HL-60/S4 treated with phorbol 12-myristate 13-acetate at 8.2 ng/mL for 4 days and 3 days (cell line): ENCODE measurements at regions not wholly inside any gene's neighbourhood (a gene's known extent, or its start where the extent isn't known, plus 50 kb on each side); places are given as distances from the start of the nearest gene placed in this dataset.

Experiments used
- in situ Hi-C: fragments of 300-500 bp; cut with MboI; formaldehyde crosslinking; loops from 2 replicates; pipeline ENCODE4 v1.15.0; 2022; ENCODE audit warnings: low sequenced_read_pairs

DNA sequence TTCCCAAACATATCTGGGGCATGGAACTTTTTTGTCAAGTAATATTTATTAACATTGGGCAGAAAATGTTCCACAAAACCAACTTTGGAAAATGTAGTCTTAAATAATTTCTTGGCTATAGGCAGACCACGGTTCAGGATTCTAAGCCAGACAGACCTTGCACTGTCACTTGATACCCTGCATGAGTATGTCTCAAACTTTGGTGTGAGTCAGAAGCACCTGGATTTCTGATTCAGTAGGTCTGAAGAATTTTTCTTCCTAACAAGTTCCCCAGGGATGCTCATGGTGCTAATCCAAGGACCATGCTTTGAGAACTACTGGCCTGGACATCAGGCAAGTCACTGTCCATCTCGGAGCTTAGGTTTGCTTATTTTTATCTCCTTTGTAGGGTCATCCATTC lies 562.0 kb downstream of the PLPP3 start:
- in situ Hi-C loops = no loop called here

- in situ Hi-C loops = no loop called here
Measured at GRCh38 chr1:56003846-56004245, 575.5 kb downstream of the PLPP3 start.

GRCh38 chr1:56002231-56002630 lies 577.1 kb downstream of the PLPP3 start:
- in situ Hi-C loops = no loop called here

GRCh38 chr1:56000424-56000823 lies 578.9 kb downstream of the PLPP3 start:
- in situ Hi-C loops = no loop called here

GRCh38 chr1:55997536-55997935 lies 581.8 kb downstream of the PLPP3 start:
- in situ Hi-C loops = no loop called here

DNA sequence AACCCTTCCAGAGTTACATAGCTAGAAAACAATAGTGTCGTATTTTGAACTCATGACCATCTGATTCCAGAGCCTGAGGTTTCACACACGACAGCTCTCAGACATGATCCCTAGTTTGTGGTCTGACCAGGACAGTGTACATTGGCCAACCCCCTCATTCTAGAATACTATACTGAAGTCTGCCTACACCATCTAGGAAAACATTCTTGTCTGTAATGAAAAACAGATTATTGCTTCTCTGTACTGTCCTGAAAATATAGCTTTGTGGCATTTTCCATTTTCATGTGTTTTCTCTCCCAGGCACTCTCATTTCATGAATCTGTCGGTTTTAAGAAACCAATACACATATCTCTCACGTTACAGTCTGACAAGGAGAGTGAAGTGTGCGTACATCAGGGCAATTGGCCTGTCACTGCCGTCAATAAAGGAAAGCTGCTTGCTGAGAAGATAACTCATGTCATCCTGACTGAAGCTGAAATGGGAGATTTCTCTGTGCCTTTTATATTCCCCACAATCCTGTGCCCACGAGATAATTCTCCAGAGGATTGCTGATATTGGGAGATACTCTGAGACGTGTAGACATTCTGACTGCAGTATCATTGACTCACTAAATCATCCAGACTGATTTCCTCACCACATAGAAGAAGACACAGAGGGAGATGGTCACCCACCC lies 585.6 kb downstream of the PLPP3 start:
- in situ Hi-C loops = no loop called here

DNA sequence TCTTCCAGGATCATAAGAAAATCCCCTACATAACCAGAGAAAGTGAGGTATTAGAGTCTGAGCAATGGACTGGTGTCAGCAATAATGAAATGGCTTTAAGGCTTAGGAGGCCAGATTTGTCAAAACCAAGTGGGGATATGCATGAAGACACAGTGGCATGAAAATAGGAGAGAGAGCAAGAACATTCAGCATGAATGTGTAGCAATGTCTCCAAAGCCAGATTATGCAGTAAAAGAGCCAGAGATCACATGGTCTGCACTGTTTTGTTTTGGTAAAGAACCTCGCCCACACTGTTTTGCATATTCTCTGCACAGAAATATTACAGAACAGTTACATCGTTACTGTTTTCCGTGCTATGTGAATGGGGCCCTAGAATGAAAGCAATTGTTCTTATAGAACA lies 589.4 kb downstream of the PLPP3 start:
- in situ Hi-C loops = no loop called here

DNA sequence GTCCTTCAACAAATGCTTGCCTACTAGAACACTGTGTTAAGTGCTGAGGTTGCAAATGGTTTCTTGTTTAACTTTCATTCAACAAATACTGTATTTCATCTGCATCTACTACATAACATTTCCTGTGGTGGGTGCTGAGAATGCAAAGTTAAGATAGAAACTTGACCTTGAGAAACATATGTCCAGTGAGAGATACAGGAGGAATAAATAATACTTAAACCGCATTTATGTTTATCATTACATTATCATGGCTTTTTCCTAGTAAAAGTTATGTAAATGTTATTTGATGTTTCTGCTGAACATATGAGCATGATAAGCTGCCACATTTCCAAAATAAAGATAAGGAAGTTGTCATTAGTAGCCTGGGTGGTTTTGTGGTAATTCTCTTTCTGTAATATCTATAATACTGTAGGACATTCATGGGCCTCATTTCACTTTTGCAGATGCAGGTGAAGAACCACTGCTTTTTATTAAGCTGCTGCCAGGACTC lies 590.4 kb downstream of the PLPP3 start:
- in situ Hi-C loops = no loop called here

DNA sequence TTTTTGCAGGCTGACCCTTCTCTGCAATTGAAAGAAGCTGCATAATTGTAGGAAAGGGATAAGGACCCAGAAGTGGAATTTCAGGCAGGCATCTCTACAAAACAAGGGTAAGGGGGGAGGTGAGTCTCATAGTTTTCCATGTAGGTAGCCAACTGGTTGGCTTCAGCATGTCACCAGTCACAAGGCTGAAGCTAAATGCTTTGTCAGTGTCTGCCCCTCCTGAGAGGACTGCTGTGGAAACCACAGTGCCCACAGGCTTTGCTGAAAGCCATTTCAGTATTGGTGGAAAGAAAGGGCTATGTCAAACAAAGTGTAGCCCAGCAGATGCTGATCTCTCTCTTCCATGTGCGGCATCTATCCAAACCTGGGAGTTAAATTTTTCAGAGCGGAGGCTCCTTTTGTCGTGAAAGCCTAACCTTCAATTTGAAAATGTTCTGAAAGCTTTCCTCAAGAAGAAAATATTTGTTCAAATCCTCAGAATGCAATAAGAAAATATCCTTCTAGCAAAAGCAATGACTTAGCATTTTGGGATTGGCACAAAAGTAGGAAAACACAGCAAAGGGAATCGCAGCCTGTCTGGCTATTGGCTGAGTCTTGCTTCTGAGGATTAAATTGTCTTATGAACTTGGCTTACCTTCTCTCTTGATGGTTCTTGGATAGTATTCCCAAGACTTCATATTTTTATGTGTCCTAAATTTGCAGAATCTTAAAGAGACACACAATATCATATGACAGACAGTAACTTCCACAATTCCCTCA lies 591.7 kb downstream of the PLPP3 start:
- in situ Hi-C loops = no loop called here

- in situ Hi-C loops = no loop called here
Measured at GRCh38 chr1:55986003-55986402, 593.4 kb downstream of the PLPP3 start.

DNA sequence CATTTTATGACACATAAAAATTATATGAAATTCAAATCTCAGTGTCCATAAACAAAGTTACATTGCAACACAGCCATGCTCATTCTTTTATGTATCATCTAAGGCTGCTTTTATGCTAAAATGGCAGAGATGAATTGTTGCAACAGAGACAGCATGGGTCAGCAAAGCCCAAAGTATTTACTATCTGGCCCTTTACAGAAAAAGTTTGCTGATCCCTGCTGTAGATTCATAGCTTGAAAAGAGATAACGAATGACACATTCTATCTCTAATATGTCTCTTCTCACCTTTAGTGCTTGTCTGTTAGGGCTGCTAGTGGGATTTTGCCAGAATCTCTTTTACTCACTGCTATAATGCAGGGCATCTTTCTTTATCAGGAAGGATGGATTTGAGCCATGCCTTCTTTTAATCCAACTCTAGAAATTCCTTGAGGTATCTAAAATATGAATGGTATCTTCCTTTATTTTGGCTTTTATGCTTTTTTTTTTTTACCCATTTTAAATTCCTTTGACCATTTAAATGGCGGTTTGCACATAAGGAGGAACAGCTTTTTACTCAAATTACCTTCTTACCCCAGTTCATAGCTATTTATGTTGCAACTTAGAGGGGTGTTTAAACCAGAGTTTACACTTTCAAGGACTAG lies 598.2 kb downstream of the PLPP3 start:
- in situ Hi-C loops = no loop called here

- in situ Hi-C loops = no loop called here
Measured at GRCh38 chr1:55980582-55980981, 598.8 kb downstream of the PLPP3 start.

DNA sequence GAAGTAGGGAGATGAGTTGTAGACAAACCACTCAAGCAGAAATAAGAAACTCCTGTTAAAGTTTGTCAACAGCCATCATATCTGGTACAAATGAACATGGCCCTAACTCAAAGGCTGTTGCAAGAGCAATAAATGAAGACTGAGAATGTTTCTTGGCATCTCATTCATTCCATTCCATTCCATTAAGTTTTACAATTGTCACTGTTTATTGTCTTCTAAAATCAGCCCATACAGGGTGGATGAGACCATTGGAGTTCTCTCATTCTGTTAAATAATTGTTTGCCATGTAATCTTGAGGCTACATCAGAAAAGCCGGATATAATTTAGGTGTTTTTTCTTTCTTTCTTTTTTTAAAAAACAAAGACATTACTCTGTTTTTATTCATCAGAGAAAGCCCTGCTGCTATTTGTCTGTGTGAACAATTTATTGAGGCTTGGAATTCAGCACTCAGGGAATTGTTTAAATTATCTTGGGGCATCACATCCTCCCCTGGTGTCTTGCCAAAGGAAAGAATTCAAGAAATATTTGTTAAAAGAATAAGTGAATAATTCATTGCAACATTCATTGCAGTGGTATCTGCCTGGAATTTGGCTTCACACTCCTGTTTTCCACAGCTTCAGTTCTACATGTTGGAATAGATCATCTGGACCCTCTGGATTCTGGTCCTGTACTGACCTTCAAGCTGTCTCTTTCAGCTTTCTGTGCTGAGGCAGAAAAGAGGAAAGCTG lies 604.5 kb downstream of the PLPP3 start:
- in situ Hi-C loops = no loop called here

GRCh38 chr1:55970526-55971110 lies 608.7 kb downstream of the PLPP3 start:
- in situ Hi-C loops = no loop called here

GRCh38 chr1:55969322-55969721 lies 610.0 kb downstream of the PLPP3 start:
- in situ Hi-C loops = no loop called here

GRCh38 chr1:55968661-55969060 lies 610.7 kb downstream of the PLPP3 start:
- in situ Hi-C loops = no loop called here

- in situ Hi-C loops = no loop called here
Measured at GRCh38 chr1:55965981-55966461, 613.3 kb downstream of the PLPP3 start.

DNA sequence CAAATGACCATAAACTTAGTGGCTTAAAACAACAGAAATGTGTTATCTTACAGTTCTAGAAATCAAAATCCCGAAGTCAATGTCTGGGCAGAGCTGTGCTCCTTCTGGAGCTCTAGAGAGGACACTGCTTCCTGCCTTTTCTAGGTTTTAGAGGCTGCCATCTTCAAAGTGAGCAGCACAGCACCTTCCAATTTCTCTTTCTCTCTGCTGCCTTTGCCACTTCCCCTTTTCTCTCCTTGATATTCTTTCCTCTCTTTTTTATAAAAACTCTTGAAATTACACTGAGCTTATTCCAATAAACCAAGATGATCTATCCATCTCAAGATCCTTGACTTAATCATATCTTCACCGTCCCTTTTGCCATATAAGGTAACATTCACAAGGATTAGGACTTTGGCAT lies 616.9 kb downstream of the PLPP3 start:
- in situ Hi-C loops = no loop called here

DNA sequence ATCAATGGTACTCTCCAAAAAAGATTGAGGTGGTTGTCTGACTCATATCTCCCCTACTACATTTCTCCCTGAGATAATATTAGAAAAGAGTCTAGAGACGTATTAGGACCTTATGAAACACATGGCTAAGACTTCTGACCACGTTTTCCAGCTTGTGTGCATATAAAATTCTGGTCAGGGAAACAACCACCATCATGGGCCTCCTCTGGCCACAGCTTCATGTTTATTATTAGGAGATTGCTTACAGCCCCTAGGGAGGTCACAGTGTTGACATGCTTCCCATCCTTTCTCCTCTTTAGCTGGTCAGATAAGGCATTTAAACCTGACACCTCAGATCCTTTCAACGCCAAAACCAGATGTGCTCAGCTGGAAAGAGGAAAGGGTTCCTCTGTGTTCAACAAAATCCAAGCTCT lies 620.2 kb downstream of the PLPP3 start:
- in situ Hi-C loops = no loop called here

DNA sequence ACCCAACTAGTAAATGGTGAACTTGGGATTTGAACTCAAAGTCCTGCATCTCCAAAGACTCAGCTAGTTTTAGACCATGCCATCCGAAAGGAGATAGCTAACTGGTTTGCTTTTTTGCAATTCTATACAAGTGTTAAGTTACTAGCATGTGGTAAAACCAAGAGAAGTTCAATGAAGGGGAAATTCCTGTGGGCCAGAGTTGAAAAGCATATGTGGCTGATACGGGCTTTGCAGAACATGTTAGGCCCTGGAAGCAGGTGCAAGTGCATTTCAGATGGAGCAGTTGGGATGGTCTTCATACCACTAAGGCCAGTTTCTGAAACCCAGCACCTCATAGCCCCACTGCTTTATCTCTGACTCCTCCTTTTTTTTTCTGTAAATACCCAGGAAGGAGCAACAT lies 620.9 kb downstream of the PLPP3 start:
- in situ Hi-C loops = no loop called here

GRCh38 chr1:55957276-55957675 lies 622.1 kb downstream of the PLPP3 start:
- in situ Hi-C loops = no loop called here
